ENCODE measurements at regions not wholly inside any gene's neighbourhood (a gene's known extent, or its start where the extent isn't known, plus 50 kb on each side); places are given as distances from the start of the nearest gene placed in this dataset.

DNA sequence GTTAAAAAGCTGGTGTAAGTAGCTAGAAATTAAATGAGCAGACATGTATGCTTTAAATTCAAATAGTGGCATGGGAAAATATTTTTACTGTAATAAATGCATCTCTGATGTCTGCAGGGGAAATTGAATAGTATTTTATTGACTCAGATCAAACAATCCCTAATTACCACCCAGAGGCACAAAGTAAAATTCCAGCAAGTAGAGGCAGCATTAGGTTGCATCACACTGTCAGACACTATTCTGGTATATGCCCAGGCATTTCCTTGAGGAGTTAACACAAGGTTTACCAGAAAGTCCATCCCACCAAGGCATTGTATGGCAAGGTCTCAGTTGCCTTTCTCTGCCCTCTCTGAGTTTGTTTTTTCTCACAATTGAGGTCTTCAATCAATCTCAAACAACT is 201.6 kb upstream of the KITLG start:
- no peak overlapping the region for H2BK15ac ChIP-seq (ENCODE audit: low read length)
- H2AK5ac ChIP-seq (ENCODE audit: low read depth, low read length), result no peak overlapping the region
- no peak overlapping the region for H3K4ac ChIP-seq (ENCODE audit: low read length)
- H2AFZ ChIP-seq (ENCODE audit: low read length), result no peak overlapping the region
- H3K4me1 ChIP-seq (ENCODE audit: control insufficient read depth in 2 of 2, insufficient read depth in 1 of 2, low read depth in 1 of 2, low read length in 2 of 2), result no peaks in the 10 kb centered on the region
- H3K9me3 ChIP-seq (replicated peaks in 1 of 2; ENCODE audit: control insufficient read depth in 2 of 2, insufficient read depth in 1 of 2, low read depth in 1 of 2, low read length in 2 of 2), result no peaks in the 10 kb centered on the region
- no peak overlapping the region for H3K9ac ChIP-seq (ENCODE audit: low read depth, low read length, poor library complexity)
- H3K36me3 ChIP-seq (replicated peaks in 1 of 2; ENCODE audit: control insufficient read depth in 2 of 2, insufficient read depth in 2 of 2, low read length in 2 of 2), result no peaks in the 10 kb centered on the region
- H2BK5ac ChIP-seq (ENCODE audit: low read length), result no peak overlapping the region
- H4K91ac ChIP-seq (ENCODE audit: low read depth, low read length, poor library complexity), result no peak overlapping the region
- no peak overlapping the region for H3K4me3 ChIP-seq (ENCODE audit: low read length in 2 of 2)
- DNase-seq (ENCODE audit: low spot score), result no peak
- H3K27ac ChIP-seq (replicated peaks; ENCODE audit: low read length), result no peak overlapping the region
- no peak overlapping the region for H3K4me2 ChIP-seq (ENCODE audit: insufficient read depth, low read length, poor library complexity, severe bottlenecking)
- no peak overlapping the region for H3K14ac ChIP-seq (ENCODE audit: low read length)
- no peak overlapping the region for H3K23ac ChIP-seq (ENCODE audit: low read depth, low read length, poor library complexity)
- H4K8ac ChIP-seq (ENCODE audit: low read depth, low read length), result no peak overlapping the region
- H2BK120ac ChIP-seq (ENCODE audit: low read depth, low read length), result no peak overlapping the region
- no peak overlapping the region for H2BK12ac ChIP-seq (ENCODE audit: low read length)
- no peak overlapping the region for H3K18ac ChIP-seq (ENCODE audit: low read length)
- no peaks in the 10 kb centered on the region for H3K79me1 ChIP-seq (ENCODE audit: low read depth, low read length)
- H3K27me3 ChIP-seq (ENCODE audit: control insufficient read depth in 3 of 3, insufficient read depth in 3 of 3, low read depth in 1 of 3, low read length in 3 of 3), result no peaks in the 10 kb centered on the region

DNA sequence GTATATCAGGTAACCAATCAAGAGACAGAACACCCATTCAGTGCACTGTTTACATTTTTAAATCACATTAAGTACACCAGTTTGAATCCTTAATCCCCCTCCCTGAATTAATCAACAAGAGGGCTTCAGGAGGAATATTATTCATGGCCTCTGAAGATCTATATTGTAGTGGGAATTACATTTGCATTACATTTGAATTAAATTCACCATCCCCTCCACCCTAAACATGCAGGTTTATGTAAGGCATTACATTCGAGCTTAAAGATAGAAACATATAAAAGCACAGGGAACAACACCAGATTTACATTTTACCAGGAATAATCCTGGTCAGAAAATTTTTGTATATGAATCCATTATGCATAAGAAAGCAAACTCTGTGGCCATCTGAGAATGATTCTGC is 197.8 kb upstream of the KITLG start:
- no peak overlapping the region for H2AK5ac ChIP-seq (ENCODE audit: low read depth, low read length)
- no peak overlapping the region for H3K23ac ChIP-seq (ENCODE audit: low read depth, low read length, poor library complexity)
- H2AFZ ChIP-seq (ENCODE audit: low read length), result no peak overlapping the region
- no peak overlapping the region for H4K91ac ChIP-seq (ENCODE audit: low read depth, low read length, poor library complexity)
- H3K4ac ChIP-seq (ENCODE audit: low read length), result no peak overlapping the region
- H3K4me2 ChIP-seq (ENCODE audit: insufficient read depth, low read length, poor library complexity, severe bottlenecking), result no peak overlapping the region
- no CpG with 5 or more reads among the region's 1 CpG for WGBS, 2 donors (ENCODE audit: extremely low coverage in 2 of 2, insufficient read length in 2 of 2, insufficient replicate concordance in 1 of 2)
- no peak overlapping the region for H3K18ac ChIP-seq (ENCODE audit: low read length)
- no peak overlapping the region for H2BK15ac ChIP-seq (ENCODE audit: low read length)
- no peak overlapping the region for H2BK120ac ChIP-seq (ENCODE audit: low read depth, low read length)
- DNase-seq (ENCODE audit: low spot score), result no peak
- H2BK12ac ChIP-seq (ENCODE audit: low read length), result no peak overlapping the region
- H3K9me3 ChIP-seq (replicated peaks in 1 of 2; ENCODE audit: control insufficient read depth in 2 of 2, insufficient read depth in 1 of 2, low read depth in 1 of 2, low read length in 2 of 2), result no peaks in the 10 kb centered on the region
- no peaks in the 10 kb centered on the region for H3K4me1 ChIP-seq (ENCODE audit: control insufficient read depth in 2 of 2, insufficient read depth in 1 of 2, low read depth in 1 of 2, low read length in 2 of 2)
- H3K14ac ChIP-seq (ENCODE audit: low read length), result no peak overlapping the region
- H3K27ac ChIP-seq (replicated peaks; ENCODE audit: low read length), result no peak overlapping the region
- no peaks in the 10 kb centered on the region for H3K36me3 ChIP-seq (replicated peaks in 1 of 2; ENCODE audit: control insufficient read depth in 2 of 2, insufficient read depth in 2 of 2, low read length in 2 of 2)
- H3K4me3 ChIP-seq (ENCODE audit: low read length in 2 of 2), result no peak overlapping the region
- H4K8ac ChIP-seq (ENCODE audit: low read depth, low read length), result no peak overlapping the region
- no peak overlapping the region for H2BK5ac ChIP-seq (ENCODE audit: low read length)
- H3K27me3 ChIP-seq (ENCODE audit: control insufficient read depth in 3 of 3, insufficient read depth in 3 of 3, low read depth in 1 of 3, low read length in 3 of 3), result no peaks in the 10 kb centered on the region
- no peaks in the 10 kb centered on the region for H3K79me1 ChIP-seq (ENCODE audit: low read depth, low read length)
- H3K9ac ChIP-seq (ENCODE audit: low read depth, low read length, poor library complexity), result no peak overlapping the region

DNA sequence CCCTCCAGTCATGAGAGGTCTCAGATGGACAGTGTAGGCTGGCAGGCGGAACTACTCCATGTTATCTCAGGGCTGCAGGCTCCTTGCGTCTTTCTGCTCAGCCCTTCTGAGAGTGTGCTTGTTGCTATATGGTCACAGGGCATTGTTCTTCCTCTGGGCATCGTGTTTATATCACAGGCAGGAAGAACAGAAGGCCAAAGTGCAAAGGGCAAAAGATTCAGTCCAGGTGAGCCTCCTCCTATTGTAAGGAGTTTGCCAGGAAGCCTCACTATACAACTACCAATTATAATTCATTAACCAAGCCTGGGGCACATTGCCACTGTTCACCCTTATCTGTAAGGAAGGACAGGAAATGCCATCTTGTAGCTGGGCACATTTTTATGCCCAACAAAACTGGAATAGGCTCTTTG is 195.5 kb upstream of the KITLG start:
- H2BK120ac ChIP-seq (ENCODE audit: low read depth, low read length), result no peak overlapping the region
- H3K18ac ChIP-seq (ENCODE audit: low read length), result no peak overlapping the region
- no peaks in the 10 kb centered on the region for H3K4me1 ChIP-seq (ENCODE audit: control insufficient read depth in 2 of 2, insufficient read depth in 1 of 2, low read depth in 1 of 2, low read length in 2 of 2)
- no CpG with 5 or more reads among the region's 3 CpGs for WGBS, 2 donors (ENCODE audit: extremely low coverage in 2 of 2, insufficient read length in 2 of 2, insufficient replicate concordance in 1 of 2)
- no peak overlapping the region for H3K27ac ChIP-seq (replicated peaks; ENCODE audit: low read length)
- H3K79me1 ChIP-seq (ENCODE audit: low read depth, low read length), result no peaks in the 10 kb centered on the region
- no peak for DNase-seq (ENCODE audit: low spot score)
- no peak overlapping the region for H2AFZ ChIP-seq (ENCODE audit: low read length)
- no peak overlapping the region for H3K4me2 ChIP-seq (ENCODE audit: insufficient read depth, low read length, poor library complexity, severe bottlenecking)
- no peaks in the 10 kb centered on the region for H3K9me3 ChIP-seq (replicated peaks in 1 of 2; ENCODE audit: control insufficient read depth in 2 of 2, insufficient read depth in 1 of 2, low read depth in 1 of 2, low read length in 2 of 2)
- no peak overlapping the region for H2BK12ac ChIP-seq (ENCODE audit: low read length)
- no peak overlapping the region for H3K4me3 ChIP-seq (ENCODE audit: low read length in 2 of 2)
- H3K9ac ChIP-seq (ENCODE audit: low read depth, low read length, poor library complexity), result no peak overlapping the region
- H3K14ac ChIP-seq (ENCODE audit: low read length), result no peak overlapping the region
- no peak overlapping the region for H4K91ac ChIP-seq (ENCODE audit: low read depth, low read length, poor library complexity)
- no peak overlapping the region for H4K8ac ChIP-seq (ENCODE audit: low read depth, low read length)
- H3K36me3 ChIP-seq (replicated peaks in 1 of 2; ENCODE audit: control insufficient read depth in 2 of 2, insufficient read depth in 2 of 2, low read length in 2 of 2), result no peaks in the 10 kb centered on the region
- no peaks in the 10 kb centered on the region for H3K27me3 ChIP-seq (ENCODE audit: control insufficient read depth in 3 of 3, insufficient read depth in 3 of 3, low read depth in 1 of 3, low read length in 3 of 3)
- no peak overlapping the region for H3K23ac ChIP-seq (ENCODE audit: low read depth, low read length, poor library complexity)
- no peak overlapping the region for H2BK5ac ChIP-seq (ENCODE audit: low read length)
- H2BK15ac ChIP-seq (ENCODE audit: low read length), result no peak overlapping the region
- no peak overlapping the region for H3K4ac ChIP-seq (ENCODE audit: low read length)
- no peak overlapping the region for H2AK5ac ChIP-seq (ENCODE audit: low read depth, low read length)

GRCh38 chr12:88767699-88768098 is 187.4 kb upstream of the KITLG start:
- no peak overlapping the region for H3K4ac ChIP-seq (ENCODE audit: low read length)
- no peaks in the 10 kb centered on the region for H3K4me1 ChIP-seq (ENCODE audit: control insufficient read depth in 2 of 2, insufficient read depth in 1 of 2, low read depth in 1 of 2, low read length in 2 of 2)
- H3K18ac ChIP-seq (ENCODE audit: low read length), result no peak overlapping the region
- H3K9me3 ChIP-seq (replicated peaks in 1 of 2; ENCODE audit: control insufficient read depth in 2 of 2, insufficient read depth in 1 of 2, low read depth in 1 of 2, low read length in 2 of 2), result no peaks in the 10 kb centered on the region
- H3K27ac ChIP-seq (replicated peaks; ENCODE audit: low read length), result no peak overlapping the region
- no peak overlapping the region for H2AFZ ChIP-seq (ENCODE audit: low read length)
- H2BK120ac ChIP-seq (ENCODE audit: low read depth, low read length), result no peak overlapping the region
- no peak overlapping the region for H3K4me3 ChIP-seq (ENCODE audit: low read length in 2 of 2)
- H2BK12ac ChIP-seq (ENCODE audit: low read length), result no peak overlapping the region
- WGBS, 2 donors (ENCODE audit: extremely low coverage in 2 of 2, insufficient read length in 2 of 2, insufficient replicate concordance in 1 of 2), result no CpG with 5 or more reads among the region's 1 CpG
- H2BK5ac ChIP-seq (ENCODE audit: low read length), result no peak overlapping the region
- H3K4me2 ChIP-seq (ENCODE audit: insufficient read depth, low read length, poor library complexity, severe bottlenecking), result no peak overlapping the region
- no peak for DNase-seq (ENCODE audit: low spot score)
- H3K9ac ChIP-seq (ENCODE audit: low read depth, low read length, poor library complexity), result no peak overlapping the region
- H3K27me3 ChIP-seq (ENCODE audit: control insufficient read depth in 3 of 3, insufficient read depth in 3 of 3, low read depth in 1 of 3, low read length in 3 of 3), result no peaks in the 10 kb centered on the region
- H2AK5ac ChIP-seq (ENCODE audit: low read depth, low read length), result no peak overlapping the region
- no peak overlapping the region for H2BK15ac ChIP-seq (ENCODE audit: low read length)
- H3K36me3 ChIP-seq (replicated peaks in 1 of 2; ENCODE audit: control insufficient read depth in 2 of 2, insufficient read depth in 2 of 2, low read length in 2 of 2), result no peaks in the 10 kb centered on the region
- H4K8ac ChIP-seq (ENCODE audit: low read depth, low read length), result no peak overlapping the region
- no peak overlapping the region for H3K23ac ChIP-seq (ENCODE audit: low read depth, low read length, poor library complexity)
- no peaks in the 10 kb centered on the region for H3K79me1 ChIP-seq (ENCODE audit: low read depth, low read length)
- H4K91ac ChIP-seq (ENCODE audit: low read depth, low read length, poor library complexity), result no peak overlapping the region
- H3K14ac ChIP-seq (ENCODE audit: low read length), result no peak overlapping the region

Measured in neuronal stem cell (in vitro differentiated cells).